Esophagus muscularis mucosa (tissue), 4 donors: ENCODE measurements at regions not wholly inside any gene's neighbourhood (a gene's known extent, or its start where the extent isn't known, plus 50 kb on each side); places are given as distances from the start of the nearest gene placed in this dataset.

Experiments
- DNase-seq: peaks from one replicate; pipeline ENCODE4 v3.0.0-alpha.2; 2017; ENCODE audit errors: extremely low spot score
- H3K27ac ChIP-seq, 4 donors: fragments of 200-600 bp; sonication (generic); replicated peaks in 1 of 4; 1 replicate in 3 of 4; 2 replicates in 1 of 4; pipeline ENCODE4 v1.5.1; 2016 to 2019; ENCODE audit warnings: mild to moderate bottlenecking in 1 of 4
- H3K27me3 ChIP-seq, 4 donors: fragments of 200-600 bp; sonication (generic); one replicate each; pipeline versions ENCODE4 v1.5.1 to v1.6.0; 2016 to 2019
- H3K36me3 ChIP-seq, 4 donors: fragments of 200-600 bp; sonication (generic); one replicate each; pipeline ENCODE4 v1.5.1; 2016 to 2019
- H3K4me1 ChIP-seq, 4 donors: fragments of 200-600 bp; sonication (generic); one replicate each; pipeline ENCODE4 v1.5.1; 2016 to 2019
- H3K4me3 ChIP-seq, 4 donors: fragments of 200-600 bp; sonication (generic); 1 replicate in 2 of 4; 2 replicates in 2 of 4; pipeline ENCODE4 v1.5.1; 2016 to 2019; ENCODE audit warnings: mild to moderate bottlenecking in 4 of 4, moderate library complexity in 1 of 4
- H3K9me3 ChIP-seq, 4 donors: fragments of 200-600 bp; sonication (generic); 1 replicate in 3 of 4; 2 replicates in 1 of 4; pipeline ENCODE4 v1.5.1; 2016 to 2019
- CTCF ChIP-seq, 3 experiments: fragments of 200-600 bp in 2 of 3; fragments of 450-650 bp in 1 of 3; sonication (generic) in 2 of 3; IDR thresholded peaks; one replicate each; pipeline ENCODE4 v1.5.1; 2017 to 2019; ENCODE audit warnings: antibody characterized with exemption in 3 of 3, mild to moderate bottlenecking in 2 of 3, moderate library complexity in 1 of 3
- EP300 ChIP-seq: sonication (generic); formaldehyde crosslinking; IDR thresholded peaks from one replicate; pipeline ENCODE4 v1.6.1; 2017; ENCODE audit warnings: antibody characterized with exemption
- POLR2A ChIP-seq: fragments of 450-650 bp; IDR thresholded peaks from one replicate; pipeline ENCODE4 v1.6.1; 2017; ENCODE audit warnings: antibody characterized with exemption, moderate library complexity, mild to moderate bottlenecking, low read depth
- POLR2AphosphoS5 ChIP-seq, 2 donors: sonication (generic); formaldehyde crosslinking; IDR thresholded peaks; one replicate each; pipeline ENCODE4 v1.6.1; 2017; ENCODE audit warnings: antibody characterized with exemption in 2 of 2
- WGBS: methylation state at CpG from one replicate; pipeline ENCODE4 v1.1.5; 2018; 5-methylcytosine and 5-hydroxymethylcytosine counted together
- intact Hi-C: fragments of 100-400 bp; cut with DNase I; formaldehyde crosslinking; loops from one replicate; pipeline ENCODE4 v1.15.1; 2023

DNA sequence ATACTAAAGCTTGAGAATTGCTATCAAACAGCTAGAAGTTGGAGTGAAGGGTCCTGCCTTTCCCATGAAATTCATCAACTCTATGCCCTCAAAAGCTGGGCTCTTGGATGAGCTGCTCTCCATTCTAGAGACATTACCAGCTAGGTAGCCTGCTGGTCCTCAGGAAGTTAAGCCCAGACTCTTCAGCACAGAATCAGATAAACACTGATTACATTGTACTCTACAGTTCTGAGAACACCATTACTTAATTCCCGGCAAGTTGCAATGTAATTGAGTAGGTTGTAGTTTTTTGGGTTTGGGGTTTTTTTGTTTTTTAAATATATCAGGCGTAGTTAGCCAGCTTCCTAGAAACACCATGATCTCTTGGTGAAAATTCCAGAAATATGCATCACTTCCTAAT lies 84.1 kb upstream of the PIK3CG start:
- no peaks in the 10 kb centered on the region for H3K4me1 ChIP-seq
- no peaks in the 10 kb centered on the region for H3K9me3 ChIP-seq
- H3K27me3 ChIP-seq: no peaks in the 10 kb centered on the region
- no peak overlapping the region for H3K4me3 ChIP-seq
- intact Hi-C loops: no loop called here
- no peaks in the 10 kb centered on the region for H3K36me3 ChIP-seq
- H3K27ac ChIP-seq: no peak overlapping the region
- no peak for DNase-seq
- no peak for TF ChIP-seq EP300
- no peak for TF ChIP-seq POLR2A
- no peak for TF ChIP-seq POLR2AphosphoS5 (IDR thresholded peaks at IDR 0.05)
- TF ChIP-seq CTCF (IDR thresholded peaks at IDR 0.05): no peak
- 91% methylated on average over 2 of the region's 2 CpGs for WGBS

GRCh38 chr7:106781828-106782544 lies 83.1 kb upstream of the PIK3CG start:
- DNase-seq: no peak
- 5% methylated on average over 1 of the region's 1 CpG for WGBS
- Histone ChIP-seq H3K27ac (no peak overlapping the region), H3K4me1 (no peaks in the 10 kb centered on the region), H3K36me3 (no peaks in the 10 kb centered on the region), H3K4me3 (no peak overlapping the region), H3K27me3 (no peaks in the 10 kb centered on the region), H3K9me3 (no peaks in the 10 kb centered on the region)
- intact Hi-C loops: no loop called here
- TF ChIP-seq POLR2AphosphoS5 (IDR thresholded peaks at IDR 0.05) (no peak), CTCF (IDR thresholded peaks at IDR 0.05) (no peak), POLR2A (no peak), EP300 (no peak)

DNA sequence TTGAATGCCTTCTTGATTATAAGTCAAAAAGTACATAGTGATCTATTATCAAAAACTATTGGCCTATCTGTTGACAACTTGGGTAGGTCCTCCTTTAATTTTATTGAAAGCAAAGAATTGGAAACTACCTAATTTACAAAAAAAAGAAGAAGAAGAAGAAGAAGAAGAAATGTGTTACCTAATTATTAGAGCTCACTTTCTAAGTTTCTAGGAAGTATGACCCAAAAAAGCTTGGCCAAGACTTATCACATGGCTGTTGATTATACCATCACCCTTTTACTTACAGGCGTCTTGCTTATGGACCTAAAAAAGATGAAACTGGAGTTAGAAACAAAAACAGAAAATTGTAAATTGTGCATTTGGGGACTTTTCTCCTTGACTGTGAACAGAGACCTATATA lies 81.8 kb upstream of the PIK3CG start:
- Histone ChIP-seq H3K9me3 (no peaks in the 10 kb centered on the region), H3K27me3 (no peaks in the 10 kb centered on the region), H3K27ac (no peak overlapping the region), H3K4me1 (no peaks in the 10 kb centered on the region), H3K4me3 (no peak overlapping the region), H3K36me3 (no peaks in the 10 kb centered on the region)
- intact Hi-C loops: no loop called here
- no peak for TF ChIP-seq EP300
- TF ChIP-seq POLR2A: no peak
- no peak for TF ChIP-seq CTCF (IDR thresholded peaks at IDR 0.05)
- no peak for TF ChIP-seq POLR2AphosphoS5 (IDR thresholded peaks at IDR 0.05)
- no peak for DNase-seq
- 91% methylated on average over 1 of the region's 1 CpG for WGBS

DNA sequence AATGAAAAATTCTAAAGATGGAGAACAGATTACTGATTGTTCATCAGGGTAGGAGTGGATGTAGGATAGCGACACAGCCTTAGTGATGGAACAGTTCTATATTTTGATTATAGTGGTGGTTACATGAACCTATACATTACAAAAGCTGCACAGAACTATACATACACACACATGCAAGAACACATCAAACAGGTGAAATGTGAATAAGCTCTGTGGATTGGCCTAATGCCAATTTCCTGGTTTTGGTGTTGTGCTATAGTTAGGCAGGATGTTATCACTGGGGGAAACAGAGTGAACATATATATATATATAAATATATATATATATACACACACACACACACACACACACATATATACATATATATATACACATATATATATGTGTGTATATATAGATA lies 76.4 kb upstream of the PIK3CG start:
- WGBS: 100% methylated on average over 1 of the region's 1 CpG
- H3K4me3 ChIP-seq: no peak overlapping the region
- no peak for DNase-seq
- TF ChIP-seq POLR2A (no peak), CTCF (IDR thresholded peaks at IDR 0.05) (no peak), EP300 (no peak), POLR2AphosphoS5 (IDR thresholded peaks at IDR 0.05) (no peak)
- intact Hi-C loops: no loop called here
- H3K36me3 ChIP-seq: no peaks in the 10 kb centered on the region
- H3K27me3 ChIP-seq: no peaks in the 10 kb centered on the region
- H3K4me1 ChIP-seq: no peaks in the 10 kb centered on the region
- H3K9me3 ChIP-seq: no peaks in the 10 kb centered on the region
- no peak overlapping the region for H3K27ac ChIP-seq

GRCh38 chr7:106791526-106791925 lies 73.6 kb upstream of the PIK3CG start:
- no peak for DNase-seq
- H3K36me3 ChIP-seq: no peaks in the 10 kb centered on the region
- no peaks in the 10 kb centered on the region for H3K9me3 ChIP-seq
- intact Hi-C loops: loop anchor here (5.0 kb wide), 1 partner anchor 356 kb away; no protein-coding TSS in a partner anchor
- H3K27ac ChIP-seq: no peak overlapping the region
- H3K4me3 ChIP-seq: no peak overlapping the region
- TF ChIP-seq POLR2A: no peak
- no peak for TF ChIP-seq EP300
- TF ChIP-seq CTCF (IDR thresholded peaks at IDR 0.05): no peak
- 81% methylated on average over 4 of the region's 4 CpGs for WGBS
- H3K4me1 ChIP-seq: no peaks in the 10 kb centered on the region
- H3K27me3 ChIP-seq: no peaks in the 10 kb centered on the region
